ENCODE measurements at regions not wholly inside any gene's neighbourhood (a gene's known extent, or its start where the extent isn't known, plus 50 kb on each side); places are given as distances from the start of the nearest gene placed in this dataset.
A peak's percentile ranks its signal among the peaks of the same experiment; 100 is the strongest.

DNA sequence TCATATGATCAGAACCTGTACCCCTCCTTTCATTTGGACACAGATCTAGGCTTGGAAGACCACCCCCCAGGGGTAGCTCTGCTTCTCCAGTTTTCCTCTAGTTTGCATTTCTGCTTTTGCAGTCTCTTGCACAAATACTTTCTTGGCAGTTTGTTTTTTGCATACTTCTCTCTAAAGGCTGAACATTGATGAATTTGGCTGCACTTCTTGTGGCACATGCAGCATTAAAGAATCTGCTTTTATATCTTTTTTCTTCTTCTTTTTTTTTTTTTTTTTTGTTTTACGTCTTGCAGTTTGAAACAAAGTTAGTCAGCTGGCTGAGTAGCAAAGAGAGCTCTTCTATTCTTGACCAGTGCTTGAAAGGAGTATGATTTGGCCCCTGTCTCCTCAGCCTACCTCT, 273.0 kb downstream of the GLUD2 start:
- no peak overlapping the region for H3K4me3 ChIP-seq (ENCODE audit: low read length)
- no peak for DNase-seq (ENCODE audit: low read depth)
- TF ChIP-seq, protein P1, sequence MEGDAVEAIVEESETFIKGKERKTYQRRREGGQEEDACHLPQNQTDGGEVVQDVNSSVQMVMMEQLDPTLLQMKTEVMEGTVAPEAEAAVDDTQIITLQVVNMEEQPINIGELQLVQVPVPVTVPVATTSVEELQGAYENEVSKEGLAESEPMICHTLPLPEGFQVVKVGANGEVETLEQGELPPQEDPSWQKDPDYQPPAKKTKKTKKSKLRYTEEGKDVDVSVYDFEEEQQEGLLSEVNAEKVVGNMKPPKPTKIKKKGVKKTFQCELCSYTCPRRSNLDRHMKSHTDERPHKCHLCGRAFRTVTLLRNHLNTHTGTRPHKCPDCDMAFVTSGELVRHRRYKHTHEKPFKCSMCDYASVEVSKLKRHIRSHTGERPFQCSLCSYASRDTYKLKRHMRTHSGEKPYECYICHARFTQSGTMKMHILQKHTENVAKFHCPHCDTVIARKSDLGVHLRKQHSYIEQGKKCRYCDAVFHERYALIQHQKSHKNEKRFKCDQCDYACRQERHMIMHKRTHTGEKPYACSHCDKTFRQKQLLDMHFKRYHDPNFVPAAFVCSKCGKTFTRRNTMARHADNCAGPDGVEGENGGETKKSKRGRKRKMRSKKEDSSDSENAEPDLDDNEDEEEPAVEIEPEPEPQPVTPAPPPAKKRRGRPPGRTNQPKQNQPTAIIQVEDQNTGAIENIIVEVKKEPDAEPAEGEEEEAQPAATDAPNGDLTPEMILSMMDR (conservative IDR thresholded peaks at IDR 0.05; ENCODE audit: low read length): no peak

DNA sequence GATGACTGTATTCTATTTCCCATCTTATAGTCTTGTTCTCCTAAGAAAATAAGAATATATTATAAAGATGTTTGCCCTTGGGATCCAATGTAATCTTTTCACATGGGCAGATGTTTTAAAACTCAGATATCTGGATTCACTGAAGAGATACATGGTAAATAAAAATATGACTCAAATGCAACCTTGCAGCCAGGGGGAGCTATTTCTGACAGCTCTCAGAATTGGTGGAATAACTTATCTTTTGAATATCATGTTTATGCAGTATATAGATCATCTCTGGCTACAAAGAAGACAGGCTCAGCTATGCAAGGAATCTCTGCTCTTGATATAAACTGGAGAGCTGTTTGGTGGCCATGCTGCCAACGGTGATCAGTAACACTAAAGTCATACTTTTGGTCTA, 274.7 kb downstream of the GLUD2 start:
- H3K4me3 ChIP-seq (ENCODE audit: low read length): no peak overlapping the region
- TF ChIP-seq, protein P1 (conservative IDR thresholded peaks at IDR 0.05; ENCODE audit: low read length): no peak
- DNase-seq (ENCODE audit: low read depth): no peak

DNA sequence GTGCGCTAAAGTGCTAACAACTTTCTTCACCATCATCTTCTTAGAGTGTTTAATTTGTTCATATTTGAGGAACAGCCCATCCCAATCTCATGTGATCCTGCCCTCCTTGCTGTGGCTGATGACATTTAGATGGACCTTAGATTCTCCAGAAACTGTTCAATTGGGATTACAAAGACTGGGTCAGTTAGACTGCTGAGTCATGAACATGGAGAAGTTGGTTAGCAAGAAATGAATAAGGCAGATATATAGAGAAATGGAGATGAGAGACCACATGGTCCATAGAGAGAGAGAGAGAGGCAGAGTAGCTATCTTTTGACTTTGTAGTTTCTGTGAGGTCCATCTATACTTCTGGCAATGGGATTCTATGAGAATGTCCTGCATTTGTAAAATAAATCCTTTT, 275.9 kb downstream of the GLUD2 start:
- DNase-seq (ENCODE audit: low read depth): no peak
- TF ChIP-seq, protein P1 (conservative IDR thresholded peaks at IDR 0.05; ENCODE audit: low read length): no peak
- no peak overlapping the region for H3K4me3 ChIP-seq (ENCODE audit: low read length)

DNA sequence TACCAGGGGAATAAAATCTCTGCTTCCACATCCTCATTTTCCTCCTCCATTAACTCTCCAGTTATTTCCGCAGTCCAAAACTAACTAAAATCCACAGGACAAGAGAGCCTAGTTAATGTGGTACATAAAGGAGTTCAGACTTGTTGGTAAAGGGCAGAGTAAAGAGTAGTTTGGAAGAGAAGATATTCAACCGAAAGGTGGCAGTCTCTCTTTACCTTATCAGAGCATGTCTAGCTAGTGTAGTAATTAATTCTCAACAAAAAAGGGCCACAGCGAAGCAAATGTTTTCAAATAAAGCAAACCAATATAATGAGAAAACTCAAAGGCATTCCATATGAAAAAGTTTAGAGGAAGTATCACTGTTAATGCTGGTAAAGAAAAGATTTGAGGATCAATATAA, 286.5 kb downstream of the GLUD2 start:
- DNase-seq (ENCODE audit: low read depth): no peak
- no peak overlapping the region for H3K4me3 ChIP-seq (ENCODE audit: low read length)
- TF ChIP-seq, protein P1 (conservative IDR thresholded peaks at IDR 0.05; ENCODE audit: low read length): 0 out of 2 replicates have a peak, but pooled peaks have one; percentile 6

DNA sequence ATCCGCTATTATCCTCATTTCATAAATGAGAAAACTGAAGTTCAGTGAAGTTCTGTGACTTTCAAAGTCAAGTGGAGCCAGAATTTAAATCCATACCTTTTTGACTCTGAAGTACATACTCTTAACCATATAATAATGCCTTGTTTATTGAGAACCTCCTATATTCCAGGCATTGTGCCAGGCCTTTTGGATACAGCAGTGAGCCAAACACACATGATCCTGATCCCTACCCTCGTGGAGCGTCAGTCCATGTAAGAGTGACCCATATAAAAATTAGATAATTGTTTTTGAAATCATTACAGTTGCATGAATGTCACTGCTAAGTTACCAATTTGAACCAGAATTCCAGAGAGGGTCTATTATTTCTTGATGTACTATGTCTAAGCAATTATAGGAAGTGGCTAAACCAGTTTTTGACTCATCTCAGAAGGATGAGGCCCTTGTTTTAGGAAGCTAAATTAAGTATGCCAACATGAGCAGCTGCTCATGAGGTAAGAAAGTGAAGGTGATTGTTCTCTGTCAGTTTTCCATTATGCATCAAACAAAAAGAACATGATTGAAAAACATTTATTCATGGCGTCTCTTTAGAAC, 289.5 kb downstream of the GLUD2 start:
- no peak for DNase-seq (ENCODE audit: low read depth)
- no peak overlapping the region for H3K4me3 ChIP-seq (ENCODE audit: low read length)
- TF ChIP-seq, protein P1 (conservative IDR thresholded peaks at IDR 0.05; ENCODE audit: low read length): no peak

DNA sequence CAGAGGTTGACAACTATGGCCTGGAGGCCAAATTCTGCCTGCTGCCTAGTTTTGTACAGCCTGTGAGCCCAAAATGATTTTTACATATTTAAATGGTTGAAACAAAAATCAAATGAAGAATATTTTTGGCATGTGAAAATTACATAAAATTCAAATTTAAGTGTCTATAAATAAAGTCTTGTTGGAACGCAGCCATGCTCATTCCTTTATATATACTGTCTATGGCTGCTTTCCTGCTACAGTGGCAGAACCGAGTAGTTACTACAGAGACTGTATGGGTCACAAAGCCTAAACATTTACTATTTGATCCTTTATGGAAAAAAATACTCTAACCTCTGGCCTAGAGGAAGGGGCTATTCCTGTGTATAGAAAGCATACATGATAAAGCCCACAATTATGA, 290.4 kb downstream of the GLUD2 start:
- no peak for DNase-seq (ENCODE audit: low read depth)
- no peak overlapping the region for H3K4me3 ChIP-seq (ENCODE audit: low read length)
- TF ChIP-seq, protein P1 (conservative IDR thresholded peaks at IDR 0.05; ENCODE audit: low read length): no peak

DNA sequence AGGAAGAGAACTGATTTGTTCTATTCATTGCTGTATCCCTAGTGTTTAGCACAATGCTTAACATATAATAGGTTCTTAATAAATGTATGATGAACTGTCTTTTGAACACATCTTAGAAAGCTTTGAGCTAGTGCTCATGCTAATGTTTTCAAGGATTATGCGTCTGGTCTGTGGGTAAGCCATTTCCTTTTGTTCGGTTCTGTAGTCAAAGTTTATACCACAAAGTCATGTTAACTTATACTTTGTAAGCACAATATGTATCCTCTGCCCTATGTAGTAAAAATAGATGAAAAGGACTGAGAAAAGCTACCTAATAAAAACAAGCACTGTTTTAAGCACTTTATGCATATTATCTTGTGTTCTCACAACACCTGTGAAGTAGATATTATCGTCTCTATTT, 301.9 kb downstream of the GLUD2 start:
- no peak overlapping the region for H3K4me3 ChIP-seq (ENCODE audit: low read length)
- TF ChIP-seq, protein P1 (conservative IDR thresholded peaks at IDR 0.05; ENCODE audit: low read length): no peak
- DNase-seq (ENCODE audit: low read depth): no peak

Data from AG10803 (cell line).